DND-41 (cell line): ENCODE measurements at regions not wholly inside any gene's neighbourhood (a gene's known extent, or its start where the extent isn't known, plus 50 kb on each side); places are given as distances from the start of the nearest gene placed in this dataset.

Source experiments
- ATAC-seq: fragments of 200-7000 bp; cut with Tn5 transposase; 3 replicates; pipeline ENCODE4 v1.9.1; 2021; ENCODE audit warnings: low read depth; ENCODE audit not compliant: insufficient read depth
- DNase-seq: peaks from one replicate; pipeline ENCODE4 v3.0.0-alpha.2; 2020
- H2AFZ ChIP-seq: 2 replicates; pipeline ENCODE4 v1.6.0; 2012; ENCODE audit warnings: low read depth, low read length
- H3K27ac ChIP-seq: 2 replicates; pipeline ENCODE4 v1.5.1; 2012; ENCODE audit warnings: low read length, inconsistent platforms
- H3K27me3 ChIP-seq: fragments of 200-600 bp; sonication (generic); 2 replicates; pipeline ENCODE4 v1.6.0; 2012; ENCODE audit warnings: low read length, mild to moderate bottlenecking, inconsistent platforms; ENCODE audit not compliant: insufficient read depth, poor library complexity
- H3K36me3 ChIP-seq: 2 replicates; pipeline ENCODE4 v1.5.1; 2012; ENCODE audit warnings: low read length, inconsistent platforms; ENCODE audit not compliant: insufficient read depth
- H3K4me1 ChIP-seq: 2 replicates; pipeline ENCODE4 v1.5.1; 2012; ENCODE audit warnings: mild to moderate bottlenecking, low read length; ENCODE audit not compliant: insufficient read depth
- H3K4me2 ChIP-seq: 2 replicates; pipeline ENCODE4 v1.6.0; 2012; ENCODE audit warnings: mild to moderate bottlenecking, moderate library complexity, low read length, inconsistent platforms; ENCODE audit not compliant: insufficient read depth
- H3K4me3 ChIP-seq, 2 experiments: fragments of 200-600 bp in 1 of 2; shearing (Covaris generic) in 1 of 2; 2 replicates each; pipeline ENCODE4 v1.5.1; 2012 to 2016; ENCODE audit warnings: inconsistent platforms in 2 of 2, low read length in 2 of 2, mild to moderate bottlenecking in 2 of 2, low read depth in 1 of 2, moderate library complexity in 1 of 2
- H3K79me2 ChIP-seq: 2 replicates; pipeline ENCODE4 v1.6.0; 2012; ENCODE audit warnings: low read length, inconsistent platforms; ENCODE audit not compliant: insufficient read depth
- H3K9ac ChIP-seq: 2 replicates; pipeline ENCODE4 v1.6.0; 2012; ENCODE audit warnings: low read depth, mild to moderate bottlenecking, inconsistent platforms, low read length, moderate library complexity
- H3K9me3 ChIP-seq: 2 replicates; pipeline ENCODE4 v1.5.1; 2012; ENCODE audit warnings: low read length, moderate library complexity, mild to moderate bottlenecking, inconsistent platforms; ENCODE audit not compliant: insufficient read depth, severe bottlenecking
- H4K20me1 ChIP-seq: 2 replicates; pipeline ENCODE4 v1.6.0; 2012; ENCODE audit warnings: low read length; ENCODE audit not compliant: insufficient read depth
- CTCF ChIP-seq: IDR thresholded peaks from 2 replicates; pipeline ENCODE4 v1.5.1; 2012; ENCODE audit warnings: borderline replicate concordance, low read length, moderate library complexity, mild to moderate bottlenecking; ENCODE audit not compliant: poor library complexity, severe bottlenecking; ENCODE audit errors: extremely low read depth
- EZH2 ChIP-seq: IDR thresholded peaks from 3 replicates; pipeline ENCODE4 v1.6.1; 2012; ENCODE audit warnings: borderline replicate concordance, low read depth, mild to moderate bottlenecking, moderate library complexity, low read length, inconsistent platforms; ENCODE audit not compliant: severe bottlenecking

DNA sequence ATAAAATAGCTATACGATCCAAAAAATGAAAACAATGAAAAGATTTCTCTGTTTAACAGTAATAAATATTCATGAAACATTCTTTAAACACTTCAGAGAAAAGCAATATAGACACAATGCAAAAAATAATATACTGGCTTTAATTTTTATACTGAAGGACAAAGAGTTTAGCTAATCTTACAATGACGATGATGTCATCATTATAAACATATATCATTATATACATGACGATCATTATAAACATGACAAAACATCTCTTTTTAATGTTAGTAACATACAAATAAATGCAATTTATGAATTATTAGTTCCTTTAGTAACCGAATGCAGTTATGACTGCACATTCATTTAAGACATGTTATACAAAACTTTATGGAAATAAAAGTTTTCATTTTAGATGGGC lies 1434.6 kb downstream of the PCDH18 start:
- DNase-seq (no peak), ATAC-seq (no peak)
- Histone ChIP-seq H2AFZ (no peak overlapping the region), H3K4me1 (no peaks in the 10 kb centered on the region), H4K20me1 (no peaks in the 10 kb centered on the region), H3K9me3 (no peaks in the 10 kb centered on the region), H3K4me3 (no peak overlapping the region), H3K79me2 (no peaks in the 10 kb centered on the region), H3K4me2 (no peak overlapping the region), H3K27ac (no peak overlapping the region), H3K9ac (no peak overlapping the region), H3K36me3 (no peaks in the 10 kb centered on the region), H3K27me3 (no peaks in the 10 kb centered on the region)
- no peak for TF ChIP-seq CTCF
- TF ChIP-seq EZH2: no peak

GRCh38 chr4:136088211-136088867 lies 1444.0 kb downstream of the PCDH18 start:
- Histone ChIP-seq H4K20me1 (no peaks in the 10 kb centered on the region), H3K4me1 (no peaks in the 10 kb centered on the region), H3K79me2 (no peaks in the 10 kb centered on the region), H2AFZ (no peak overlapping the region), H3K4me2 (no peak overlapping the region), H3K9me3 (no peaks in the 10 kb centered on the region), H3K36me3 (no peaks in the 10 kb centered on the region), H3K4me3 (no peak overlapping the region), H3K27ac (no peak overlapping the region), H3K9ac (no peak overlapping the region), H3K27me3 (no peaks in the 10 kb centered on the region)
- no peak for ATAC-seq
- no peak for TF ChIP-seq EZH2
- no peak for TF ChIP-seq CTCF
- DNase-seq: no peak

DNA sequence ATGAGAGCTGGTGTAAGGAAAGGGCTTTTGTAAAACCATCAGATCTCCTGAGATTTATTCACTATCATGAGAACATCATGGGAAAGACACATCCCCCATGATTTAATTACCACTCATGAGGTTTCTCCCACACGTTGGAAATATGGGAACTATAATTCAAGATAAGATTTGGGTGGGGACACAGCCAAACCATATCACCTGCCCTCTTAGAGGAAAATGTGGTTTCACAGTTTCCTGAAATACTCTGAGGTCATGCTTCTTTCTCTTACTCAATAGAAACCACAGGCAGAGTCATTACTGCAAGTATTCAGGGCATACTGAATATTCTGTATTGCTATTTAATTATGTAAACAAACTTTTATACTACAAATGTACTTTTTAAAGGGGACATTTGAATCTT lies 1453.3 kb downstream of the PCDH18 start:
- Histone ChIP-seq H4K20me1 (no peaks in the 10 kb centered on the region), H3K4me1 (no peaks in the 10 kb centered on the region), H3K9me3 (peaks cover 5% of the 10 kb centered on the region), H3K27me3 (no peaks in the 10 kb centered on the region), H3K9ac (no peak overlapping the region), H3K4me3 (no peak overlapping the region), H3K4me2 (no peak overlapping the region), H3K36me3 (no peaks in the 10 kb centered on the region), H3K27ac (no peak overlapping the region), H3K79me2 (no peaks in the 10 kb centered on the region), H2AFZ (no peak overlapping the region)
- no peak for TF ChIP-seq EZH2
- no peak for TF ChIP-seq CTCF
- ATAC-seq (peak; percentile 57; the same call in 1 of the 3 replicates), DNase-seq (no peak)
